ENCODE measurements at regions not wholly inside any gene's neighbourhood (a gene's known extent, or its start where the extent isn't known, plus 50 kb on each side); places are given as distances from the start of the nearest gene placed in this dataset.
"Not testable (repeated sequence)": the region's sequence is repeated elsewhere in the genome, so short reads cannot be mapped to it uniquely, and the experiment has no call there.

GRCh38 chr7:113582471-113582870, 336.3 kb downstream of the PPP1R3A start:
- no peak for DNase-seq

DNA sequence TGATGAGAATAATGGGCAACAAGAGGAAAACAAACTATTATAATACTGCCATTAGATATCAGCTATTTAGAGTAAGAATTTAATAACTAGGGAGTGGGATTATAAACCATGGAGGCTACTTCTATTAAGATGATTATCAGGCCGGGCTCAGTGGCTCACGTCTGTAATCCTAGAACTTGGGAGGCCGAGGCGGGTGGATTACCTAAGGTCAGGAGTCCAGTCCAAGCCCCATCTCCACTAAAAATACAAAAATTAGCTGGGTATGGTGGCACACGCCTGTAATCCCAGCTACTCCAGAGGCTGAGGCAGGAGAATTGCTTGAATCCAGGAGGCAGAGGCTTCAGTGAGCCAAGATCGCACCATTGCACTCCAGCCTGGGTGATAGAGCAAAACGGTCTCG, 355.6 kb downstream of the PPP1R3A start:
- DNase-seq = not testable (repeated sequence)

DNA sequence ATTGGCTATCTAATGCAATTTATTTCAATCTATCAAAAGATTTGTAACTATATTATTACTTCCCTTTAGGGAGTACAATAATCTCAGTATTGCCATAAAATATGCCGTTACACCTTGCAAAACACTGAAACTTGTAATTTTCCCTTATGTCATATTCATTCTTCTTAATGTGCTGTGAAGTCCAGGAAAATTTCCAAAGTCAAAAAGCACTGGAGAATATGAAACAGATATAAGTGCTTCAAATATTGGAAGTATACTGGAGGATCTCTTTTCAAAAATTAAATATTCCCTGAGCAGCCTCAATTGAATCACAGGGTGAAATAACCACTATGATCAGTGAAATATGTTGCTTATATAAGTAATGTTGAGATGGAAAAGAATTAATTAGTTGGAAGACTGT, 356.0 kb downstream of the PPP1R3A start:
- no peak for DNase-seq

GRCh38 chr7:113562242-113562641, 356.6 kb downstream of the PPP1R3A start:
- DNase-seq = no peak

- DNase-seq = no peak
Measured at GRCh38 chr7:113561446-113561845, 357.4 kb downstream of the PPP1R3A start.

DNA sequence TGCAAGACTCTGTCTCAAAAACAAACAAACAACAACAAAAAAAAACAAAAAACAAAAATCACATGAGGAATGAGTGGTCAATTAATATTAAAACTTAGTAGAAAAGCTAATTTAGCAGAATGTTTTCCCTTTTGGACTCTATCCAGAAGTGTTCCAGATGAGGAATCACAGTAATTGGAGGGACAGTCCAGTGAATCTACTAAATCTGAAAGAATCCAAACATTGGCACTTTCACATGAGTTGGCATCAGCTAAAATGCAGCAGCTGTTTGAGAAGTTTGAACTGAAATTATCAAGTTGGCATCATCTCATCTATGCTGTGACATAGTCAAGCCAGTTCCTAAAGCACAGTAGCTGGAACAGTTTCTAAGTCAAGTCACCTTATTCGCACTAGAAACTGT, 367.8 kb downstream of the PPP1R3A start:
- DNase-seq = no peak

DNA sequence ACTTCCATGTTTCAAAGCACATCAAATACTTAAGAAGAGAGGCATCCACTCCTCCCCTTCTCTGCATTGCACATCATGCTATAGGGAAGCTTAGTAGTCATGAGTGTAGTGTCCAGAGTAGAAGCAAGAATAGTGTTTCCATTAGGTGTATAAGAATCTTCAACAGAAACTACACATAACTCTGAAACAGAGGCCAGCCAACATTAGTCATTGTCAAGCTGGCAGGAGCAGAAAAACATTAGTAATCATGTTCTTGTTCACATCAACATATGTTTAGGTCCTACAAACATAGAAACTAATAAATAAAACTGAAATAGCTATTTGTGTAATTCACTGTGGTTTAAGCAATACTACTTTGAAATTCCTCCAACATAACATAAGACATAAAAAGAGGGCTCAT, 370.2 kb downstream of the PPP1R3A start:
- DNase-seq = no peak

GRCh38 chr7:113548137-113548536, 370.7 kb downstream of the PPP1R3A start:
- DNase-seq = no peak

DNA sequence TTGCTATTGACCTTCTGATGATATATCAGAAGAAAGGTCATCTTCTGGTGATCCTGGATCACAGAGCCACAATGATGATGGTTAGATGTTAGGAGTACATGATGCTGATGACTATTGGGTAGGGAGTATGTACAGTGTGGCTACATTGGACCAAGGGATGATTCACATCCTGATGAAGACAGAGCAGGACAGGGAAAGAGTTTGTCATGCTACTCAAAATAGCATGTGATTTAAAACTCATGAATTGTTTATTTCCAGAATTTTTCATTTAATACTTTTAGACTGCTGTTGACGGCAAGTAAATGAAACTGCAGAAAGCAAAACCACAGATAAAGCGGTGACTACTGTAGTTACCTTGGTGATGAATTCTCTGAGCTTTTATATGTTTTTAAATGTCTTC, 397.3 kb downstream of the PPP1R3A start:
- no peak for DNase-seq

- DNase-seq = no peak
Measured at GRCh38 chr7:113519472-113519871, 399.3 kb downstream of the PPP1R3A start.

GRCh38 chr7:113504691-113505090, 386.3 kb upstream of the SMIM30 start:
- no peak for DNase-seq

DNA sequence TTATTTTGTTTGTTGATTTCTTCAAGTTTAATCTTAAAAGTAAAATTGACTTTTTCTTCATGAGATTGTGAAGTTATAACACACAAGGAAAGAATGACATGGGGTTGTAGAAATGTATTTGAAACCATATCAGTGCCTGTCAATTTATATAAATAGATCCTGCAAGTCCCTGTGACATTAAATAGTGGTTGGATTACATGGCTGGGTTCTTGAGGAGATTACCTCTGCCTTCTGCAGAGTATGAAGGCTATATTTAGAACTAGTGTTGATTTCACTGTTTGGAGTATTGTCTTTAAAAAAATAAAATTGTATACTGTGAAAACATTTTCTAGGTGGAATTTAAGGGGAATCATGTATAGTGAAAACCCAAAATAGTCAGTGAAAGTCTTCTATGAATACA, 385.8 kb upstream of the SMIM30 start:
- DNase-seq = no peak

DNA sequence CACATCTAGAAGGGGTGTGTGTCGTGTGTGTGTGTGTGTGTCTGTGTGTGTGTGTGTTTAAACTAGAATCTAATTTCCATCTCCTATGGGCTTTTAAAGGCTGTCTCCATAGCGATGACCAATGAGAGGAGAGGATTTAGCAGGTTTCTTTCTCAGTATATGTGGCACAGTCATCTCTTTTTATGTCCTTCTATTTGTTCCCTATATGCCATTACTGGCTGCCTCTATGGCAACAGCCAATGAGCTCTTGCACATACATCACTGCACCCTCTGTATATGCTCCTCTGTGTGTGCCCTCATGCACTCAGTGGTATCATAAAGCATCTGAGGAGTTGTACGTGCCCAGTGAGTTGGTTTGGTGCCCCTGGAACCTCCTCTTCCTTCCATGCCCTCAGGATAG, 378.2 kb upstream of the SMIM30 start:
- not testable (repeated sequence) for DNase-seq

DNA sequence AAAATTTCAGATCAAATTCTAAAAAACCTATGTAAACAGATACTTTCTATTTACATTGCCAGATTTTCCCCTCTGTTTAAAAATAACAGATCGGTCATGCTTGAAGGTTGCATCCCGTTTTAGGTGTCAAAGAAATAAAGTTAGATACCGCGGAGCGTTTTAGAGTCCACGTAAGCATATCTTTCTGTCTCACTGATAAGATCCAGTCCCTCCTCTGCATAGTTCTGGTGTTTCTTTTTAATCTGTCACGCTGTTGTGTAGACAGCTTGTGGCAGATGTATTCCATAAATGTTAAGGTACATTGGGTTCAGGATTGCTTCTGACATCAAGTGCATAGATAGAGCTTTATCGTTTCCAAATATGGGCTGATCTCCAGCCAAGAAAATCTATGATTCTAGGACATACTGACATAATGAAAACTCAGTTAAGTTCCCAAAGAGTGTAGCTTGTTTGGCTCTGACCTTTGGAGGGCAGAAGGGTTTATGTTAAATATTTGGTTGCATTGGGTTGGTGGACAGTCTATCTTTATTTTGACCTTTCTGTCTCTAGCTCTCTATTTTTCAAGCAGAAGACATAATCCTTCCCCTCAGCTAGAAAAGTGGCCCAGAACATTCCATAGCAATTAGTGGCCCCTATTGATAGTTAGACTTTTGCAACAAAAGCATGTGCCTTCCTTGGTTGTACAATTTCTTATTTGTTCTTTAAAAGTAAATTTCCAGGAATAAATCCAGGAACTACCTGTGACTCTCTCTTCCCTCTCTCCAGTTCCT, 376.6 kb upstream of the SMIM30 start:
- not testable (repeated sequence) for DNase-seq

DNA sequence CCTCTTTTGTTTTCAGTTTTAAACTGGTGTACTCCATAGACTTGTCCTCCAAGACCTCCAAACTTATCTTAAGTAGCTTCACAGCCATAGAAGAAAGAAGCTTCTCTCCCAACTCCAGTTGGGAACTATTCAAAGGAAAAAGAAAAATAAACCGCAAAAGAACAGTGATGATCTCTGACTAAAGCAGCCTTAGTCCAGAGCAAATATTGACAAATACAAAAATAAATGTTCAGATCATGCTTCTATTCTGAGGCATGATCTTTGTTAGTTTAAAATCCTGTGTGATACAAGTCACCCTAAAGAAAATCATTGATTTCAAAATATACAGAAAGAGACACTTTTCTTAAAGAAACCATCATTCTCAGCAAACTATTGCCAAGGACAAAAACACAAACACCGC, 373.0 kb upstream of the SMIM30 start:
- DNase-seq = no peak

- DNase-seq = no peak
Measured at GRCh38 chr7:113487925-113488731, 369.8 kb upstream of the SMIM30 start.

GRCh38 chr7:113486548-113486947, 368.2 kb upstream of the SMIM30 start:
- no peak for DNase-seq

GRCh38 chr7:113483657-113484056, 365.3 kb upstream of the SMIM30 start:
- DNase-seq = no peak

DNA sequence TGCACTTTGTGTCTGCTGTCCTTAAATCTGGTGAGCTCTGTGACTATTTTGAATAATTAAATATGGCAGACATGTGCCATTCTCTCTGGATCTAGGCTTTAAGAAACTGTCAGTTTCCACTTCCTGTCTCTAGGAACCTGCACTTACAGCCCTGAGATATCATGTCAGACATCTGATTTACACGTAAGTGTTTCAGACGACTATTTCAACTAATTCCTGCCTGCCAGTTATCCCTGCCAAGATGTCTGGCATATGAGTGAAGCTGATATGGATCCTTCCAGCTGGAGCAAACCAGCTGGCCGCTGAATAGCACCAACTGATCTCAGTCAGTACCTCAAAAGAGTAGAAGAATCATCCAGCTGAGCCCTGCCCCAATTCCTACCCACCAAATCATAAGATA, 362.2 kb upstream of the SMIM30 start:
- DNase-seq = no peak

DNA sequence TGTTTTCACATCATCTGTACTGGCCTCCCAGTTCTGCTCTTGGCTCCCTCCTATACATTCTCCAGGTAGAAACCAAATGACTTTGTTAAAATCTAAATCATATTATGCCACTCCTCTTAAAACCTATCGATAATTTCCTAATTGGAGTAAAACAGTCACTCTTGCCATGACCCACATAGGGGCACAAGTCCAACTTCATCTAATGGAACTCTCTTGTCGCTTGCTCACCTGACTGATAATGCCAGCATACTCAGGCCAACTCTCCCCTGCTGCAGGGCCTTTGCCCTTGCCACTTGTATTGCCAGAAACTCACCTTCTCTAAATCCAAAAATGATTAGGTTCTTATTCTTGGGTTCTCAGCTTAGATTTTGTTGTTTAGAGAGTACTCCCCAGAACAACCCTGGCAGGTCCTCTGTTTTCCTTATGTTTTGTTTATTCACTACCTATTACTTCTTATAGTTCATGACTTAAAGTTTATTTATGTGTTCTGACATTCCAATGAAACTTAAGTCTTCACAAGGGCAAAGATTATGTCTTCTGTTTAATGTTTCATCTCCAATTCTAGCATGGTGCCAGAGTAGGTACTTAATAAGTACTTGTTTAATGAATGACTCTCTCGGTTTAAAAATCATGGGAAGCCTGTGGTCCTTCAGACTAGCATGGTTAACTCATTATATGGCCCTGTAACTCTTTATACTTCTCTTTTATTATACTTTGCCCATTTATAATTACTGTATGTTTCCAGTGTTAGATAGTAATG, 345.9 kb upstream of the SMIM30 start:
- no peak for DNase-seq

DNA sequence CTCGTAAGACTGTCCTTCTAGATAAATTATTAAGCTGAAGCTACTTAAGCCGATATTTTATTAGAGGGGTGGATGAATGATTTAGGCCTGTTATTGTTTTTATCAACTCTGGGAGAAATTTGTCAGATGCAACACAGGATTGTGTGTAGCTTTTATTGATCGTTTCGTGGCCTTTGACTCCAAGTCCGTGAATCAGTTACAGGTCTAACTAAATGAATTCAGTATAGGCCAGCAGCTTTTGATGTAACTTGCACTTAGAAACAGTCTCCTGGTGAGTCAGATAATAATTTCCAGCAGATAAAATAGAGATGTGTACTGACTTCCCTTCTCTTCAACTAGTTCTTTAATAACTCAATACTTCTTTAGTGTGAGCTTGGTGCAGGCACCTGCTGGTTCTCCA, 341.7 kb upstream of the SMIM30 start:
- no peak for DNase-seq

DNA sequence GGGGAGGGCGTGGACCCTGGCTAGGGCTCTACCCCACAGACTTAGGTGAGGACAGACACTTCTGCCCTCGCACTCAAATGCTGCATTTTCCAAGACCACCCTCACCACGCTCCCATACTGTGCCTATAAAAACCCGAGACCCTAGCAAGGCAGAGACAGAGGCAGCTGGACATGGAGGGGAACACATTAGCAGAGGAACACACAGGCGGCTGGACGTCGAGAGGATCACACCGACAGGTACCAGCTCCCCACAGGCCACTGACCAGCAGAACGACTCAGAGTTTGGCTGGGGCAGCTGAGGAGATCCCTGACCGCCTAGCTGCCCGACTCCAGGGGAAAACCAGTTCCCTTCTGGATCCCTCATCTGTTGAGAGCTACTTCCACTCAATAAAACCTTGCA, 338.2 kb upstream of the SMIM30 start:
- no peak for DNase-seq

DNA sequence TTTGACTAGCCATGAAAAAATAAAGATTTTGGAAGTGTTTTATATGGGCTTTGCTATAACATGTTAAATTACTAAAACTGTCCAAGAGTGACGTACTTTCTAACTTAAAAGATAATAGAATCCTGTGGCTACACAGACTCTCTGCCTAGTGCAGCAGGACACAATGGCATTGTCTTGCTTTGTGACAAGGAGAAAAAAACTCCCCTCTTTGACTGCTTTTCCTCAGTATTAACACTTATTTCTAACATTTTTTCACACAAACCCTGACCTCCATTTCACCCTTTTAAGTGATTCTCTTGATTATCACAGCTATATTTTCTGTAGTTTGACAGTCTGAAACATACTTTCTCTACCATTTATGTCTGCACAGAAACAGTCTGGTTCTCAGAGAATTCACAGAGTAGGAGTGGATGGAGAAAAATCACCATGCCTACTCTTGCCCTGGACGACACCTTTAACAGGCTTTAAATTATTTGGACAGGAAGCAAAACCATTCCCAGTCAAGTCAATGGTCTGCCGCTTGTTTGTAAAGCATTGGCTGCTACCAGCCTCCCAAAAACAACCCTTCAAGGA, 336.3 kb upstream of the SMIM30 start:
- DNase-seq = no peak
